IMR-90 (cell line): ENCODE measurements at regions not wholly inside any gene's neighbourhood (a gene's known extent, or its start where the extent isn't known, plus 50 kb on each side); places are given as distances from the start of the nearest gene placed in this dataset.

Source experiments
- ATAC-seq: fragments of 200-7000 bp; cut with Tn5 transposase; 2 replicates; pipeline ENCODE4 v1.9.1; 2020; ENCODE audit warnings: low read depth, mild to moderate bottlenecking, moderate library complexity
- BruUV-seq: library from RNA; stranded (reverse); fragments of 400-500 nt; replicated peaks from 2 replicates; lab custom pipeline; 2021; lab: Mats Ljungman, UMichigan
- CTCF ChIA-PET: fragments of 300-600 bp; formaldehyde crosslinking; extraction: SDS; loops from one replicate; lab custom pipeline; 2021; ENCODE audit warnings: antibody characterized with exemption; lab: Yijun Ruan, JAX
- POLR2A ChIA-PET: fragments of 300-600 bp; sonication (Branson Sonifier 250); formaldehyde crosslinking; loops from one replicate; lab custom pipeline; 2022; ENCODE audit warnings: antibody characterized with exemption; ENCODE audit not compliant: unreplicated experiment; lab: Charles Lee
- DNase-seq: peaks from one replicate; pipeline ENCODE4 v3.0.0; 2013
- H2AFZ ChIP-seq: replicated peaks from 2 replicates; pipeline ENCODE3; 2013; ENCODE audit warnings: low read length, mild to moderate bottlenecking; ENCODE audit not compliant: poor library complexity
- H2AK5ac ChIP-seq: 2 replicates; pipeline ENCODE4 v1.6.1; 2013; ENCODE audit warnings: low read depth, low read length, inconsistent platforms
- H2AK9ac ChIP-seq: replicated peaks from 2 replicates; pipeline ENCODE3; 2013; ENCODE audit warnings: mild to moderate bottlenecking, low read depth, low read length, moderate library complexity; ENCODE audit not compliant: poor library complexity
- H2BK120ac ChIP-seq: 2 replicates; pipeline ENCODE4 v1.6.1; 2013; ENCODE audit warnings: low read depth, low read length, inconsistent platforms
- H2BK15ac ChIP-seq: 3 replicates; pipeline ENCODE4 v1.6.1; 2013; ENCODE audit warnings: low read depth, low read length, inconsistent platforms
- H2BK20ac ChIP-seq: 2 replicates; pipeline ENCODE4 v1.6.1; 2013; ENCODE audit warnings: low read depth, mild to moderate bottlenecking, inconsistent platforms, low read length, moderate library complexity
- H2BK5ac ChIP-seq: 2 replicates; pipeline ENCODE4 v1.6.1; 2013; ENCODE audit warnings: mild to moderate bottlenecking, low read depth, low read length, inconsistent platforms; ENCODE audit not compliant: poor library complexity, severe bottlenecking
- H3K14ac ChIP-seq: replicated peaks from 2 replicates; pipeline ENCODE4 v1.6.1; 2013; ENCODE audit warnings: low read depth, low read length, inconsistent platforms
- H3K18ac ChIP-seq: 2 replicates; pipeline ENCODE4 v1.6.1; 2013; ENCODE audit warnings: low read depth, low read length, control low read depth
- H3K23ac ChIP-seq: 2 replicates; pipeline ENCODE4 v1.6.1; 2013; ENCODE audit warnings: low read depth, low read length, inconsistent platforms
- H3K27ac ChIP-seq: 2 replicates; pipeline ENCODE4 v1.5.1; 2013; ENCODE audit warnings: mild to moderate bottlenecking, control low read depth, low read length; ENCODE audit not compliant: insufficient read depth
- H3K27me3 ChIP-seq: 2 replicates; pipeline ENCODE4 v1.6.1; 2013; ENCODE audit warnings: low read length; ENCODE audit not compliant: control insufficient read depth, insufficient read depth
- H3K36me3 ChIP-seq: 2 replicates; pipeline ENCODE4 v1.6.1; 2013; ENCODE audit warnings: low read length, mixed read lengths; ENCODE audit not compliant: control insufficient read depth, insufficient read depth
- H3K4ac ChIP-seq: 2 replicates; pipeline ENCODE4 v1.6.1; 2013; ENCODE audit warnings: low read depth, low read length, inconsistent platforms
- H3K4me1 ChIP-seq: 2 replicates; pipeline ENCODE4 v1.6.1; 2013; ENCODE audit warnings: low read length, mixed read lengths; ENCODE audit not compliant: control insufficient read depth, insufficient read depth
- H3K4me2 ChIP-seq: 2 replicates; pipeline ENCODE4 v1.6.1; 2013; ENCODE audit warnings: low read depth, mild to moderate bottlenecking, control low read depth, low read length, moderate library complexity
- H3K4me3 ChIP-seq: 2 replicates; pipeline ENCODE4 v1.5.1; 2013; ENCODE audit warnings: low read depth, mild to moderate bottlenecking, control low read depth, low read length, moderate library complexity; ENCODE audit not compliant: insufficient read depth
- H3K56ac ChIP-seq: 2 replicates; pipeline ENCODE4 v1.6.1; 2013; ENCODE audit warnings: low read length, inconsistent platforms; ENCODE audit not compliant: insufficient read depth; ENCODE audit errors: extremely low read depth
- H3K79me1 ChIP-seq, 2 experiments: 2 replicates each; pipeline ENCODE4 v1.6.1; 2013; ENCODE audit warnings: low read length in 2 of 2, inconsistent platforms in 1 of 2, low read depth in 1 of 2
- H3K9ac ChIP-seq: 2 replicates; pipeline ENCODE4 v1.6.1; 2013; ENCODE audit warnings: low read depth, low read length, control low read depth
- H3K9me1 ChIP-seq: 2 replicates; pipeline ENCODE4 v1.6.1; 2013; ENCODE audit warnings: low read length, inconsistent platforms; ENCODE audit not compliant: insufficient read depth
- H3K9me3 ChIP-seq: 2 replicates; pipeline ENCODE4 v1.6.1; 2013; ENCODE audit warnings: low read length; ENCODE audit not compliant: control insufficient read depth, insufficient read depth
- H4K20me1 ChIP-seq: 2 replicates; pipeline ENCODE4 v1.6.1; 2013; ENCODE audit warnings: low read length, inconsistent platforms; ENCODE audit not compliant: insufficient read depth
- H4K5ac ChIP-seq: 2 replicates; pipeline ENCODE4 v1.6.1; 2013; ENCODE audit warnings: mild to moderate bottlenecking, low read depth, low read length, control low read depth
- H4K8ac ChIP-seq, 2 experiments: 2 replicates each; pipeline ENCODE4 v1.6.1; 2013; ENCODE audit warnings: low read depth in 2 of 2, low read length in 2 of 2, control low read depth in 1 of 2, inconsistent platforms in 1 of 2
- H4K91ac ChIP-seq: 2 replicates; pipeline ENCODE4 v1.6.1; 2013; ENCODE audit warnings: low read depth, low read length, inconsistent platforms; ENCODE audit not compliant: insufficient read depth
- MAZ ChIP-seq: IDR thresholded peaks from 2 replicates; pipeline ENCODE4 v1.6.1; 2012; ENCODE audit warnings: low read depth, mild to moderate bottlenecking, low read length, improper control_type of control experiment, moderate library complexity, borderline replicate concordance
- NFE2L2 ChIP-seq: fragments of 150-350 bp; IDR thresholded peaks from 2 replicates; pipeline ENCODE4 v1.6.1; 2016; ENCODE audit warnings: low read depth, mild to moderate bottlenecking, low read length
- WGBS, 2 experiments: methylation state at CpG; one replicate each; pipeline versions ENCODE4 v1.1.5 to v1.1.7; 2013; ENCODE audit warnings: missing lambda C conversion rate in 2 of 2; ENCODE audit not compliant: insufficient read length in 1 of 2; ENCODE audit errors: extremely low coverage in 2 of 2; 5-methylcytosine and 5-hydroxymethylcytosine counted together
- dilution Hi-C: fragments of 300-500 bp; cut with HindIII; formaldehyde crosslinking; loops from one replicate; pipeline ENCODE4 v1.14.3; 2018; ENCODE audit warnings: low sequenced_read_pairs; ENCODE audit not compliant: unreplicated experiment
- in situ Hi-C: fragments of 300-500 bp; cut with MboI; formaldehyde crosslinking; loops from 3 replicates; pipeline ENCODE4 v1.14.3; 2019; ENCODE audit warnings: low sequenced_read_pairs, inconsistent platforms, mixed read lengths
- intact Hi-C: fragments of 100-400 bp; cut with micrococcal nuclease; formaldehyde crosslinking; loops from 2 replicates; pipeline ENCODE4 v1.10.0; 2022
- TF ChIP-seq, protein P1 (sequence below): fragments of 150-350 bp; IDR thresholded peaks from 2 replicates; pipeline ENCODE4 v1.6.1; 2017; ENCODE audit warnings: mild to moderate bottlenecking, antibody characterized with exemption, low read length, low read depth

DNA sequence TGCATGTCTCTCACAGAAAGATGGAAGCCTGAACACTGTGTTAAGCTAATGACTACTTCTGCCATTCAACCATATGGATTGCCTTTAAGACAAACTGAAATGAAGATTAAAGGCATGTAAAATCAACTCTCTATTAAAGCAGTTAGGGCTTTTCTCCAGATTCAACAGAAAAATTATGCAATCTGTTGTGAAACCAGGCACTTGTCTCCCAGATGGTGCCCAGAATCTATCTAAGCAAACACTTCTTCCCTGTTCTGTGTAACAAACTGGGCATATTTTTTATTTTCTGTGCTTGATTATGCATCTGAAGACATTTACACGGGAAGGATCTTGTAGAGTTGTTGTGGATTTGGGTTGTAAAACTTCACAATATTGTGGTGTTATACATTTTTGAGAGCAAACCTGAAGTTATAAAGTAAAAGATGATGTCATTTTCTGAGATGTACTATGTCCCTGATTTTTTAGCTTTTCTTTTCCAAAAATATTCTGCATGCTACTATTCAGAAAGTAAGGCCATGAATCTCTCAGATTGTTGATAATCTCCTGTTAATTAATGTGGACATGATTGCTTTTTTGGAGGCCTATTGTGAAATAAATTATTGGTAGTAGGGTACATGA, 1550.3 kb downstream of the CDH8 start:
- Histone ChIP-seq H3K79me1 (no peaks in the 10 kb centered on the region), H2AFZ (no peak overlapping the region), H3K36me3 (no peaks in the 10 kb centered on the region), H4K20me1 (no peaks in the 10 kb centered on the region), H4K91ac (no peak overlapping the region), H3K4me1 (no peaks in the 10 kb centered on the region), H3K4me2 (no peak overlapping the region), H3K4me3 (no peak overlapping the region), H3K23ac (no peak overlapping the region), H3K9me3 (no peaks in the 10 kb centered on the region), H4K5ac (no peak overlapping the region), H3K27me3 (no peaks in the 10 kb centered on the region), H3K9me1 (no peaks in the 10 kb centered on the region), H3K9ac (no peak overlapping the region), H2AK5ac (no peak overlapping the region), H3K14ac (no peak overlapping the region), H4K8ac (no peak overlapping the region), H3K27ac (no peak overlapping the region), H2BK20ac (no peak overlapping the region), H3K4ac (no peak overlapping the region), H3K56ac (no peak overlapping the region), H2BK15ac (no peak overlapping the region), H2AK9ac (no peak overlapping the region), H2BK5ac (no peak overlapping the region), H2BK120ac (no peak overlapping the region), H3K18ac (no peak overlapping the region)
- ATAC-seq: no peak
- in situ Hi-C loops (no loop called here), intact Hi-C loops (no loop called here), dilution Hi-C loops (no loop called here)
- no TSS peak for BruUV-seq
- WGBS, 2 experiments: no CpG with 5 or more reads among the region's 1 CpG
- TF ChIP-seq NFE2L2: no peak
- TF ChIP-seq, protein P1, sequence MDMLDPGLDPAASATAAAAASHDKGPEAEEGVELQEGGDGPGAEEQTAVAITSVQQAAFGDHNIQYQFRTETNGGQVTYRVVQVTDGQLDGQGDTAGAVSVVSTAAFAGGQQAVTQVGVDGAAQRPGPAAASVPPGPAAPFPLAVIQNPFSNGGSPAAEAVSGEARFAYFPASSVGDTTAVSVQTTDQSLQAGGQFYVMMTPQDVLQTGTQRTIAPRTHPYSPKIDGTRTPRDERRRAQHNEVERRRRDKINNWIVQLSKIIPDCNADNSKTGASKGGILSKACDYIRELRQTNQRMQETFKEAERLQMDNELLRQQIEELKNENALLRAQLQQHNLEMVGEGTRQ: no peak
- TF ChIP-seq MAZ: no peak
- no peak for DNase-seq
- CTCF ChIA-PET: no interaction called here
- POLR2A ChIA-PET: no interaction called here
